ENCODE measurements at regions not wholly inside any gene's neighbourhood (a gene's known extent, or its start where the extent isn't known, plus 50 kb on each side); places are given as distances from the start of the nearest gene placed in this dataset.

DNA sequence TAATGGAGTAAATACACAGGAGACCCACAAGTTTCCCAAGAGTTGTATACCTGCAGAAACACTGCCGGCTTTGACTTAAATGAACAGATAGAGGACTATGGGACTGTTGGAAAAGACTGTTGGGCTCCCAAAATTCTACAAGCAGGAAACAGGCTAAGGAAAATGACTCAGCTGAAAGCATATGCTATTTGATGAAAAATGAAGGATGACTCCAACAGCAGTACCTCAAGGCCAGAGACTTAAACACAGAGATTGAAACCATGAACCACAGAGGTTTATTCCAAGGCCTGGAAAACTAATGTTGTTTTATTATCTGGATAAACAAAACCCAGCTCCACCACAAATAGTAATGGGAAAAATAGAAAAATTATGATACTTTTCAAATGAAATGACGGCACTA is 187.7 kb downstream of the TNFSF18 start:
- TF ChIP-seq TARDBP (IDR thresholded peaks at IDR 0.05), result no peak
- no peak for TF ChIP-seq FOXK2 (IDR thresholded peaks at IDR 0.05)

All from HEK293T (cell line).